CD14-positive monocyte (primary cell): ENCODE measurements at regions not wholly inside any gene's neighbourhood (a gene's known extent, or its start where the extent isn't known, plus 50 kb on each side); places are given as distances from the start of the nearest gene placed in this dataset.

Experiments used
- DNase-seq, 3 donors: peaks; one replicate each; pipeline ENCODE4 v3.0.0-alpha.2; 2011 to 2022
- H2AFZ ChIP-seq: 2 replicates; pipeline ENCODE4 v1.6.0; 2012; ENCODE audit warnings: mild to moderate bottlenecking, low read depth, low read length, inconsistent platforms; ENCODE audit not compliant: insufficient read depth, poor library complexity, severe bottlenecking
- H3K27ac ChIP-seq, 2 donors: 1 replicate in 1 of 2; 2 replicates in 1 of 2; pipeline ENCODE4 v1.5.1; 2012 to 2013; ENCODE audit warnings: low read length in 2 of 2, control low read depth in 1 of 2, inconsistent platforms in 1 of 2, low read depth in 1 of 2, mild to moderate bottlenecking in 1 of 2
- H3K27me3 ChIP-seq, 2 donors: one replicate each; pipeline versions ENCODE4 v1.6.0 to v1.6.1; 2011 to 2013; ENCODE audit warnings: low read length in 2 of 2; ENCODE audit not compliant: control insufficient read depth in 2 of 2, insufficient read depth in 2 of 2
- H3K36me3 ChIP-seq, 2 donors: replicated peaks in 1 of 2; 1 replicate in 1 of 2; 2 replicates in 1 of 2; pipeline versions ENCODE4 v1.5.1 to v1.6.1; 2012 to 2013; ENCODE audit warnings: low read length in 2 of 2, control low read depth in 1 of 2, inconsistent platforms in 1 of 2, mild to moderate bottlenecking in 1 of 2; ENCODE audit not compliant: insufficient read depth in 2 of 2, control insufficient read depth in 1 of 2
- H3K4me1 ChIP-seq, 2 donors: 1 replicate in 1 of 2; 2 replicates in 1 of 2; pipeline versions ENCODE4 v1.5.1 to v1.6.1; 2012 to 2013; ENCODE audit warnings: low read length in 2 of 2, control low read depth in 1 of 2, inconsistent platforms in 1 of 2, mild to moderate bottlenecking in 1 of 2, moderate library complexity in 1 of 2; ENCODE audit not compliant: insufficient read depth in 2 of 2, control insufficient read depth in 1 of 2
- H3K4me2 ChIP-seq: replicated peaks from 2 replicates; pipeline ENCODE3; 2012; ENCODE audit warnings: low read length, moderate library complexity, mild to moderate bottlenecking; ENCODE audit not compliant: poor library complexity, severe bottlenecking; ENCODE audit errors: extremely low read depth
- H3K4me3 ChIP-seq, 3 experiments: fragments of 200-600 bp in 1 of 3; sonication (generic) in 1 of 3; replicated peaks in 1 of 3; 1 replicate in 2 of 3; 2 replicates in 1 of 3; pipeline ENCODE4 v1.5.1; 2011 to 2013; ENCODE audit warnings: low read length in 3 of 3, mild to moderate bottlenecking in 3 of 3, control low read depth in 2 of 3, low read depth in 2 of 3, inconsistent platforms in 1 of 3, moderate library complexity in 1 of 3
- H3K79me2 ChIP-seq: 2 replicates; pipeline ENCODE4 v1.6.0; 2012; ENCODE audit warnings: mild to moderate bottlenecking, control low read depth, inconsistent platforms, low read length, moderate library complexity; ENCODE audit not compliant: insufficient read depth
- H3K9ac ChIP-seq: 2 replicates; pipeline ENCODE4 v1.6.0; 2017; ENCODE audit warnings: low read length, mild to moderate bottlenecking; ENCODE audit not compliant: insufficient read depth, poor library complexity, severe bottlenecking
- H3K9me3 ChIP-seq, 2 donors: replicated peaks in 1 of 2; 1 replicate in 1 of 2; 2 replicates in 1 of 2; pipeline versions ENCODE4 v1.5.1 to v1.6.1; 2012 to 2013; ENCODE audit warnings: low read length in 2 of 2, control low read depth in 1 of 2; ENCODE audit not compliant: control insufficient read depth in 1 of 2, insufficient read depth in 1 of 2
- H4K20me1 ChIP-seq: 2 replicates; pipeline ENCODE4 v1.6.0; 2012; ENCODE audit warnings: mild to moderate bottlenecking, low read length, control low read depth, moderate library complexity; ENCODE audit not compliant: insufficient read depth
- H3K27ac Mint-ChIP-seq, 7 donors: one replicate each; pipeline ENCODE4 v1.8.0; 2020; ENCODE audit warnings: mild to moderate bottlenecking in 7 of 7, mixed read lengths in 7 of 7, moderate library complexity in 6 of 7, inconsistent platforms in 2 of 7
- H3K27me3 Mint-ChIP-seq, 3 donors: one replicate each; pipeline ENCODE4 v1.8.0; 2021 to 2022; ENCODE audit warnings: low read depth in 3 of 3, mild to moderate bottlenecking in 3 of 3, mixed read lengths in 3 of 3, moderate library complexity in 3 of 3, inconsistent platforms in 1 of 3
- H3K36me3 Mint-ChIP-seq, 2 donors: one replicate each; pipeline ENCODE4 v1.8.0; 2020; ENCODE audit warnings: mixed read lengths in 2 of 2, inconsistent platforms in 1 of 2, mild to moderate bottlenecking in 1 of 2
- H3K4me1 Mint-ChIP-seq: one replicate; pipeline ENCODE4 v1.8.0; 2020; ENCODE audit warnings: mild to moderate bottlenecking, mixed read lengths
- H3K4me3 Mint-ChIP-seq, 2 donors: one replicate each; pipeline ENCODE4 v1.8.0; 2020; ENCODE audit warnings: mild to moderate bottlenecking in 2 of 2, mixed read lengths in 2 of 2, moderate library complexity in 1 of 2
- H3K9me3 Mint-ChIP-seq, 7 donors: one replicate each; pipeline ENCODE4 v1.8.0; 2020 to 2022; ENCODE audit warnings: mixed read lengths in 7 of 7, mild to moderate bottlenecking in 6 of 7, moderate library complexity in 6 of 7, inconsistent platforms in 2 of 7
- CTCF ChIP-seq: fragments of 200-600 bp; IDR thresholded peaks from one replicate; pipeline ENCODE4 v1.8.0; 2022; ENCODE audit warnings: antibody characterized with exemption, mild to moderate bottlenecking
- WGBS: methylation state at CpG from one replicate; pipeline ENCODE4 v1.1.5; 2013; ENCODE audit warnings: missing lambda C conversion rate; ENCODE audit not compliant: insufficient coverage; 5-methylcytosine and 5-hydroxymethylcytosine counted together
- intact Hi-C, 2 donors: fragments of 100-400 bp; cut with micrococcal nuclease; formaldehyde crosslinking; loops; one replicate each; pipeline versions ENCODE4 v1.15.0 to v1.15.1; 2023

GRCh38 chr2:236747925-236748324 is 178.3 kb downstream of the ACKR3 start:
- no peaks in the 10 kb centered on the region for H3K9me3 ChIP-seq
- no peaks in the 10 kb centered on the region for H3K36me3 ChIP-seq
- H3K79me2 ChIP-seq, result no peaks in the 10 kb centered on the region
- H3K4me2 ChIP-seq, result peak overlapping the region; percentile 56
- Mint-ChIP-seq H3K9me3 (peaks cover 0 to 3% (median 0%) of the 10 kb centered on the region in 7 donors), H3K4me3 (peak overlapping the region; percentile 41 to 76), H3K27me3 (peaks cover 1 to 4% (median 2%) of the 10 kb centered on the region in 3 donors), H3K4me1 (peaks cover 72% of the 10 kb centered on the region), H3K27ac (peak overlapping the region; percentile 90 to 97 (median 96)), H3K36me3 (peaks cover 7 to 13% of the 10 kb centered on the region in 2 donors)
- H3K4me1 ChIP-seq, result peaks cover 55 to 64% of the 10 kb centered on the region in 2 donors
- peak overlapping the region in 1 of 3 experiments; percentile 47 for H3K4me3 ChIP-seq
- H3K9ac ChIP-seq, result no peak overlapping the region
- no peaks in the 10 kb centered on the region for H4K20me1 ChIP-seq
- no peak for TF ChIP-seq CTCF
- no peak overlapping the region for H2AFZ ChIP-seq
- WGBS, result 90% methylated on average over 2 of the region's 5 CpGs
- peak overlapping the region; percentile 68 to 73 for H3K27ac ChIP-seq
- intact Hi-C loops, result loop anchor here (1.0 to 10.0 kb wide), 4 partner anchors 39 to 127 kb away; no protein-coding TSS in a partner anchor
- no peaks in the 10 kb centered on the region for H3K27me3 ChIP-seq
- peak in 1 of 3 donors; percentile 6 for DNase-seq

GRCh38 chr2:236748385-236748784 is 178.8 kb downstream of the ACKR3 start:
- Mint-ChIP-seq H3K27me3 (peaks cover 1 to 8% (median 2%) of the 10 kb centered on the region in 3 donors), H3K4me3 (peak overlapping the region; percentile 50 to 78), H3K9me3 (peaks cover 0 to 3% (median 0%) of the 10 kb centered on the region in 7 donors), H3K27ac (peak overlapping the region; percentile 90 to 97 (median 96)), H3K36me3 (peaks cover 11 to 16% of the 10 kb centered on the region in 2 donors), H3K4me1 (peaks cover 72% of the 10 kb centered on the region)
- H3K9ac ChIP-seq, result no peak overlapping the region
- H3K36me3 ChIP-seq, result no peaks in the 10 kb centered on the region
- no peaks in the 10 kb centered on the region for H3K27me3 ChIP-seq
- intact Hi-C loops, result loop anchor here (1.0 to 10.0 kb wide), 4 partner anchors 39 to 126 kb away; no protein-coding TSS in a partner anchor
- TF ChIP-seq CTCF, result no peak
- peak overlapping the region; percentile 68 to 73 for H3K27ac ChIP-seq
- no peaks in the 10 kb centered on the region for H3K79me2 ChIP-seq
- DNase-seq, result peak; percentile 84 to 94 (median 90)
- H4K20me1 ChIP-seq, result no peaks in the 10 kb centered on the region
- WGBS, result 0% methylated on average over 3 of the region's 9 CpGs
- H3K4me2 ChIP-seq, result peak overlapping the region; percentile 56
- no peak overlapping the region for H2AFZ ChIP-seq
- no peaks in the 10 kb centered on the region for H3K9me3 ChIP-seq
- H3K4me1 ChIP-seq, result peaks cover 55 to 64% of the 10 kb centered on the region in 2 donors
- peak overlapping the region in 1 of 3 experiments; percentile 47 for H3K4me3 ChIP-seq
